MM.1S (cell line): ENCODE measurements at regions not wholly inside any gene's neighbourhood (a gene's known extent, or its start where the extent isn't known, plus 50 kb on each side); places are given as distances from the start of the nearest gene placed in this dataset.

Experiments
- DNase-seq: peaks from one replicate; pipeline ENCODE4 v3.0.0-alpha.2; 2015
- H2AFZ ChIP-seq: fragments of 300-600 bp; sonication (generic); 2 replicates; pipeline ENCODE4 v1.6.0; 2016; ENCODE audit warnings: antibody characterized with exemption, low read length
- H3F3A ChIP-seq: fragments of 300-600 bp; sonication (generic); 2 replicates; pipeline ENCODE4 v1.6.1; 2016; ENCODE audit warnings: mild to moderate bottlenecking, antibody characterized with exemption, low read length, moderate library complexity, mixed read lengths; ENCODE audit not compliant: insufficient read depth
- H3K27ac ChIP-seq: fragments of 300-600 bp; sonication (generic); 2 replicates; pipeline ENCODE4 v1.5.1; 2016; ENCODE audit warnings: mild to moderate bottlenecking, low read length
- H3K27me3 ChIP-seq: fragments of 300-600 bp; sonication (generic); replicated peaks from 2 replicates; pipeline ENCODE4 v1.6.0; 2016; ENCODE audit warnings: low read length; ENCODE audit not compliant: insufficient read depth
- H3K36me3 ChIP-seq: fragments of 300-600 bp; sonication (generic); replicated peaks from 2 replicates; pipeline ENCODE4 v1.6.1; 2016; ENCODE audit warnings: mild to moderate bottlenecking, low read length, mixed read lengths; ENCODE audit not compliant: insufficient read depth
- H3K4me1 ChIP-seq: fragments of 300-600 bp; sonication (generic); 2 replicates; pipeline ENCODE4 v1.6.1; 2016; ENCODE audit warnings: low read length, mixed read lengths
- H3K4me2 ChIP-seq: fragments of 300-600 bp; sonication (generic); 2 replicates; pipeline ENCODE4 v1.6.0; 2016; ENCODE audit warnings: low read depth, low read length
- H3K4me3 ChIP-seq: fragments of 300-600 bp; sonication (generic); 2 replicates; pipeline ENCODE4 v1.5.1; 2016; ENCODE audit warnings: low read length, mixed read lengths
- H3K79me2 ChIP-seq: fragments of 300-600 bp; sonication (generic); 2 replicates; pipeline ENCODE4 v1.6.1; 2016; ENCODE audit warnings: mixed run types, low read length, mixed read lengths
- H3K9ac ChIP-seq: fragments of 300-600 bp; sonication (generic); 2 replicates; pipeline ENCODE4 v1.6.1; 2016; ENCODE audit warnings: low read length, mixed read lengths
- H3K9me2 ChIP-seq: fragments of 300-600 bp; sonication (generic); replicated peaks from 2 replicates; pipeline ENCODE4 v1.6.1; 2016; ENCODE audit warnings: mild to moderate bottlenecking, low read length, mixed read lengths; ENCODE audit not compliant: insufficient read depth
- H3K9me3 ChIP-seq: fragments of 300-600 bp; sonication (generic); replicated peaks from 2 replicates; pipeline ENCODE4 v1.6.1; 2016; ENCODE audit warnings: mild to moderate bottlenecking, low read length, mixed read lengths; ENCODE audit not compliant: insufficient read depth
- H4K20me1 ChIP-seq: fragments of 300-600 bp; sonication (generic); 2 replicates; pipeline ENCODE4 v1.6.1; 2016; ENCODE audit warnings: mild to moderate bottlenecking, low read length, moderate library complexity, mixed read lengths; ENCODE audit not compliant: insufficient read depth
- EZH2 ChIP-seq: fragments of 300-600 bp; sonication (generic); optimal IDR thresholded peaks from 2 replicates; pipeline ENCODE3; 2017; ENCODE audit warnings: low read depth, mild to moderate bottlenecking, antibody characterized with exemption, low read length, mixed read lengths
- EZH2phosphoT487 ChIP-seq: fragments of 300-600 bp; sonication (generic); IDR thresholded peaks from 2 replicates; pipeline ENCODE4 v1.6.1; 2018; ENCODE audit warnings: antibody characterized with exemption, low read length
- TF ChIP-seq, protein P1 (sequence below): fragments of 300-600 bp; sonication (generic); IDR thresholded peaks from 2 replicates; pipeline ENCODE4 v1.5.1; 2016; ENCODE audit warnings: antibody characterized with exemption, low read length, mixed read lengths

- Histone ChIP-seq H4K20me1 (no peaks in the 10 kb centered on the region), H3F3A (peaks cover 46% of the 10 kb centered on the region), H3K4me3 (no peak overlapping the region), H3K36me3 (no peaks in the 10 kb centered on the region), H3K79me2 (no peaks in the 10 kb centered on the region), H3K4me1 (peaks cover 61% of the 10 kb centered on the region), H3K4me2 (peak overlapping the region; percentile 87; the same call in 1 of the 2 replicates), H3K27me3 (no peaks in the 10 kb centered on the region), H3K9ac (no peak overlapping the region), H3K9me3 (no peaks in the 10 kb centered on the region), H2AFZ (no peak overlapping the region), H3K27ac (no peak overlapping the region), H3K9me2 (no peaks in the 10 kb centered on the region)
- TF ChIP-seq, protein P1, sequence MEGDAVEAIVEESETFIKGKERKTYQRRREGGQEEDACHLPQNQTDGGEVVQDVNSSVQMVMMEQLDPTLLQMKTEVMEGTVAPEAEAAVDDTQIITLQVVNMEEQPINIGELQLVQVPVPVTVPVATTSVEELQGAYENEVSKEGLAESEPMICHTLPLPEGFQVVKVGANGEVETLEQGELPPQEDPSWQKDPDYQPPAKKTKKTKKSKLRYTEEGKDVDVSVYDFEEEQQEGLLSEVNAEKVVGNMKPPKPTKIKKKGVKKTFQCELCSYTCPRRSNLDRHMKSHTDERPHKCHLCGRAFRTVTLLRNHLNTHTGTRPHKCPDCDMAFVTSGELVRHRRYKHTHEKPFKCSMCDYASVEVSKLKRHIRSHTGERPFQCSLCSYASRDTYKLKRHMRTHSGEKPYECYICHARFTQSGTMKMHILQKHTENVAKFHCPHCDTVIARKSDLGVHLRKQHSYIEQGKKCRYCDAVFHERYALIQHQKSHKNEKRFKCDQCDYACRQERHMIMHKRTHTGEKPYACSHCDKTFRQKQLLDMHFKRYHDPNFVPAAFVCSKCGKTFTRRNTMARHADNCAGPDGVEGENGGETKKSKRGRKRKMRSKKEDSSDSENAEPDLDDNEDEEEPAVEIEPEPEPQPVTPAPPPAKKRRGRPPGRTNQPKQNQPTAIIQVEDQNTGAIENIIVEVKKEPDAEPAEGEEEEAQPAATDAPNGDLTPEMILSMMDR: no peak
- TF ChIP-seq EZH2phosphoT487 (no peak), EZH2 (no peak)
- DNase-seq: no peak
Observed at GRCh38 chr1:59012378-59012777, 228.5 kb upstream of the JUN start.

DNA sequence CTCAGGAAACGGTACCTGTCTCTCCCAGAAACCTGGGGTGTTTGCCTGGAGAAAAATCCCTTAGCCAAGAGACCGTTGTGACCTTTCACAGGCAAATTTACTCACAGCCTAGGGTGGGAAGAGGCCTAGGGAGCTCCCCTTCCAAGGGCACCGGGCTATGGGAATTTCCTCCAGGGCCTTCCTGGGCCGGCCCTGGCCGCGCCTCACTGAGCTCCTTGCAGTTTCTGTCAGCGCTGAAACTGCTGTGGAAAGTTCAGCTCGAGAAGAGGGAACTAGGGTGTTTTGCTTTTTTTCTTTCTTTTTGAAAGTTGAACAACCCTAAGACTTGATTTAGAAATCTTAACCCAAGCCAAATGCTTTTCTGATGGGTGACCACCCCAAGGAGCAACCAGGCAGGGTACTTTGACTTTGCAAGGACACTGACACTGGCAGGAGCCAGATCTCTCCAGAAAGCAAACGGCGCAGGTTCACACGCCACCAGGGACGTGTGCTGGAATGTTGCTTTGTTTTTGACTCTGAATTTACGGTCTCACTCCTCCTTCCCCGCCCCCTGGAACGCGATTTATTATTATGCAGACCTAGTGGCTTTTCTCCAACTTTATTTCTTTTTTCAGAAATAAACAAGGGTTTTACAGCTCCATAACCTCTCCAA is 229.6 kb upstream of the JUN start:
- H3K79me2 ChIP-seq: no peaks in the 10 kb centered on the region
- no peaks in the 10 kb centered on the region for H3K9me2 ChIP-seq
- H3K36me3 ChIP-seq: no peaks in the 10 kb centered on the region
- no peaks in the 10 kb centered on the region for H3K27me3 ChIP-seq
- peak overlapping the region; percentile 75 for H3K27ac ChIP-seq
- H3K4me3 ChIP-seq: peak overlapping the region; percentile 34
- H3K9me3 ChIP-seq: no peaks in the 10 kb centered on the region
- H3K4me2 ChIP-seq: peak overlapping the region; percentile 87
- TF ChIP-seq, protein P1: no peak
- TF ChIP-seq EZH2phosphoT487 (no peak), EZH2 (no peak)
- H3K4me1 ChIP-seq: peaks cover 52% of the 10 kb centered on the region
- peaks cover 36% of the 10 kb centered on the region for H3F3A ChIP-seq
- peak overlapping the region; percentile 77 for H2AFZ ChIP-seq
- peak overlapping the region; percentile 61 for H3K9ac ChIP-seq
- H4K20me1 ChIP-seq: no peaks in the 10 kb centered on the region
- DNase-seq: peak; percentile 40

DNA sequence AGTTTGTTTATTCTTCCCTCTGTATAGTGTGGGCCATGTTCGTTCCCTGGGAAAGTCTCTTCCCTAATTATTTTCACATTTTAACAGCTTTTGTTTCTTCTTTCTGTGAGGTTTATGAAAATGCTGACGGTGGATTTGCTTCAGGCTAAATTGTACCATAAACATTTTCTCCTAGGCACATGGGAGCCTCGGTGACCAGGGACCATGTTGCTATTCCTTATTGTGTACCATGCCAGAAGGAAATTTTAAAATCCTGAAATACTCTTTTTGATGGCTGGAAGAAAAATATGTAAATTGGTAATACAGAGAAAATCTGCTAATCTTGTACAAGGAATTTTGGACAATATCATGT is 230.1 kb upstream of the JUN start:
- H3K27me3 ChIP-seq: no peaks in the 10 kb centered on the region
- H3K9me3 ChIP-seq: no peaks in the 10 kb centered on the region
- TF ChIP-seq, protein P1: no peak
- TF ChIP-seq EZH2 (no peak), EZH2phosphoT487 (no peak)
- peak overlapping the region; percentile 77 for H2AFZ ChIP-seq
- H3K9ac ChIP-seq: peak overlapping the region; percentile 61
- H4K20me1 ChIP-seq: no peaks in the 10 kb centered on the region
- peak overlapping the region; percentile 75 for H3K27ac ChIP-seq
- H3K9me2 ChIP-seq: no peaks in the 10 kb centered on the region
- H3K4me3 ChIP-seq: peak overlapping the region; percentile 34
- H3F3A ChIP-seq: peaks cover 32% of the 10 kb centered on the region
- peak; percentile 19 for DNase-seq
- peak overlapping the region; percentile 87 for H3K4me2 ChIP-seq
- H3K79me2 ChIP-seq: no peaks in the 10 kb centered on the region
- H3K36me3 ChIP-seq: no peaks in the 10 kb centered on the region
- H3K4me1 ChIP-seq: peaks cover 49% of the 10 kb centered on the region
